Central memory CD8-positive, alpha-beta T cell (primary cell): ENCODE measurements at regions not wholly inside any gene's neighbourhood (a gene's known extent, or its start where the extent isn't known, plus 50 kb on each side); places are given as distances from the start of the nearest gene placed in this dataset.

Experiments
- ATAC-seq: fragments of 150-1000 bp; cut with Tn5 transposase; replicated peaks from 2 replicates; pipeline ENCODE4 v1.10.0; 2022; ENCODE audit warnings: mild to moderate bottlenecking, moderate FRiP score, moderate number of reproducible peaks; ENCODE audit not compliant: poor library complexity, severe bottlenecking; ENCODE audit errors: extremely low read depth
- DNase-seq, 2 donors: peaks; one replicate each; pipeline ENCODE4 v3.0.0; 2021; ENCODE audit warnings: low spot score in 2 of 2
- H3K27ac Mint-ChIP-seq: one replicate; pipeline ENCODE4 v1.8.0; 2022; ENCODE audit warnings: low read depth, mild to moderate bottlenecking, moderate library complexity, mixed read lengths
- H3K27me3 Mint-ChIP-seq: one replicate; pipeline ENCODE4 v1.8.0; 2022; ENCODE audit warnings: mixed read lengths
- H3K36me3 Mint-ChIP-seq: one replicate; pipeline ENCODE4 v1.8.0; 2022; ENCODE audit warnings: mild to moderate bottlenecking, moderate library complexity, mixed read lengths; ENCODE audit not compliant: insufficient read depth
- H3K4me1 Mint-ChIP-seq: one replicate; pipeline ENCODE4 v1.8.0; 2022; ENCODE audit warnings: mixed read lengths
- H3K4me3 Mint-ChIP-seq: one replicate; pipeline ENCODE4 v1.8.0; 2022; ENCODE audit warnings: mild to moderate bottlenecking, moderate library complexity, mixed read lengths
- H3K9me3 Mint-ChIP-seq: one replicate; pipeline ENCODE4 v1.8.0; 2022; ENCODE audit warnings: mixed read lengths

DNA sequence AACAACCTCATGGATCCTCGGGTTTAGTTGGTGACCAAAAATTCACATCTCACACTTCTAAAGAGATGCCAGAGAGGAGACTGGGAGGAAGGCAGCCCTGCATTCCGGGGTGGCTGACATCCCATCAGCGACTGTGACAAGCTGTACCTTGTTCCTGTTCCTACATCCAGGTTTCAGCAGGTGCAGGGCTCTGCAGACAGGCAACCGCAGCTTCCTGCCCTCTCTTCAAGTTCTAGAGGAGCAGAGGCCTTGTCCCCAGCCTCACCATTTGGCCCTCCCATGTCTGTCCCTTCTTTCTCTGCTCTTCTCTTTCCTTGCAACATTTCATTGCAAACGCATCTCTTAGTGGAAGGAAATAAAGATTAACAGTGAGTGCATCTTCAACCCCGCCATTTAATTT is 454.6 kb downstream of the IRX1 start:
- ATAC-seq, result no peak
- no peak overlapping the region for H3K4me3 Mint-ChIP-seq
- no peaks in the 10 kb centered on the region for H3K4me1 Mint-ChIP-seq
- H3K9me3 Mint-ChIP-seq, result peaks cover 18% of the 10 kb centered on the region
- no peaks in the 10 kb centered on the region for H3K36me3 Mint-ChIP-seq
- no peak overlapping the region for H3K27ac Mint-ChIP-seq
- DNase-seq, result no peak
- H3K27me3 Mint-ChIP-seq, result no peaks in the 10 kb centered on the region

DNA sequence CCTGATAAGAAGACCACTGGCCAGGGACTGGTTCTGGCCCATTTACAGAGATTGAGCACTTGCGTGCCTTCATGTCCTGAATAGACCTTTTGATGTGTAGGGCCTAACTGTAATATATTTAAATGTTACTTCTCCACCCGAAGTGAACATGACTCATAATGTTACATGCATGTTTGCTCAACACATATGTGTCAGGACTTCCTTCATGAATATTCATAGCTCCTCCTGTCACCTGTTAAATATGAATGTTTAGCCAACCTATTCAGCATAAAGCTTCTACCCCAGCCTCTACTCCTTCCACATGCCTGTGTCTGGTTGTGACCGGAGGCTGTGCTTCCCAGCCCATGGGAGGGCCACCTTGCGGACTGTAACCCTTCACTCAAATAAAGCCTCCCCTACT is 457.5 kb downstream of the IRX1 start:
- Mint-ChIP-seq H3K9me3 (peaks cover 17% of the 10 kb centered on the region), H3K36me3 (no peaks in the 10 kb centered on the region), H3K4me1 (no peaks in the 10 kb centered on the region), H3K27ac (no peak overlapping the region), H3K27me3 (no peaks in the 10 kb centered on the region), H3K4me3 (no peak overlapping the region)
- DNase-seq, result no peak
- ATAC-seq, result no peak

DNA sequence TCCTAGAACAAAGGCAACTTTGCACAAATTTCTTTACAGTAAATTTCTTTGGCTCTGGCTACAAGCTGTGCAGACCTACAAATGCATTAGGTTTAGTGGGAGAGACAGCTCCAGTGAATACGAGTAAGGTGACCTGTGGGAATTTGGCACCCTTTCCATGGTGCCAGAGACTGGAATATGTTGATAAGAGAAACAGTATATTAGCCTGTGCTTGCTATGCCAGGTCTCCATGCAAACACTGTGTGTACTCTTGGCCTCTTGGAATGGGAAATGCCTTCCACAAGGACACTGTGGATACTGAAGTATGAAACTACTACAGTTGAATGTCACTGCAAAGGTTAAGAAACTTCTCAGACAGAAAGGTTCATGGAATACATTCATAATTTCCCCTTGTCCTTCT is 458.5 kb downstream of the IRX1 start:
- no peak overlapping the region for H3K4me3 Mint-ChIP-seq
- no peaks in the 10 kb centered on the region for H3K27me3 Mint-ChIP-seq
- no peak for ATAC-seq
- no peak for DNase-seq
- no peaks in the 10 kb centered on the region for H3K36me3 Mint-ChIP-seq
- peaks cover 17% of the 10 kb centered on the region for H3K9me3 Mint-ChIP-seq
- no peaks in the 10 kb centered on the region for H3K4me1 Mint-ChIP-seq
- no peak overlapping the region for H3K27ac Mint-ChIP-seq

DNA sequence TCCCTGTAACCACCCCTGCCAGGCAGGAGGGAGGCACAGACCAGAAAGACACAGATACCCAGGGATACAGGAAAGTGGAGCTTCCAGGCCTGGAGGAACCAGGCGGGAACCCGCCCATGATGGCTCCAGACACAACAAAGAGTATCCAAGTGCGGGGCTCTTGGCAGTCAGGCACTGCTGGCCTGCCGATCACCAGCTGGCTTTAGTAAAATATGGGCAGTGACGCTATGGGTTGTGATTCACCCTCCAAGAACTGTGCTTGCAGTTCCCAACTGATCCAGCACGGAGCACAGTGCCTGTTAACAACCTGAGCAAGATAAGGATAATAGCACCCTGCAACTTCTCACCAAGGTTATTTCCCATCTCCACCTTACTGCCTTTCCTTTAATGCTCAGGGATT is 463.3 kb downstream of the IRX1 start:
- H3K4me1 Mint-ChIP-seq, result no peaks in the 10 kb centered on the region
- no peaks in the 10 kb centered on the region for H3K36me3 Mint-ChIP-seq
- ATAC-seq (no peak), DNase-seq (no peak)
- H3K27ac Mint-ChIP-seq, result no peak overlapping the region
- H3K27me3 Mint-ChIP-seq, result no peaks in the 10 kb centered on the region
- peaks cover 21% of the 10 kb centered on the region for H3K9me3 Mint-ChIP-seq
- H3K4me3 Mint-ChIP-seq, result no peak overlapping the region

DNA sequence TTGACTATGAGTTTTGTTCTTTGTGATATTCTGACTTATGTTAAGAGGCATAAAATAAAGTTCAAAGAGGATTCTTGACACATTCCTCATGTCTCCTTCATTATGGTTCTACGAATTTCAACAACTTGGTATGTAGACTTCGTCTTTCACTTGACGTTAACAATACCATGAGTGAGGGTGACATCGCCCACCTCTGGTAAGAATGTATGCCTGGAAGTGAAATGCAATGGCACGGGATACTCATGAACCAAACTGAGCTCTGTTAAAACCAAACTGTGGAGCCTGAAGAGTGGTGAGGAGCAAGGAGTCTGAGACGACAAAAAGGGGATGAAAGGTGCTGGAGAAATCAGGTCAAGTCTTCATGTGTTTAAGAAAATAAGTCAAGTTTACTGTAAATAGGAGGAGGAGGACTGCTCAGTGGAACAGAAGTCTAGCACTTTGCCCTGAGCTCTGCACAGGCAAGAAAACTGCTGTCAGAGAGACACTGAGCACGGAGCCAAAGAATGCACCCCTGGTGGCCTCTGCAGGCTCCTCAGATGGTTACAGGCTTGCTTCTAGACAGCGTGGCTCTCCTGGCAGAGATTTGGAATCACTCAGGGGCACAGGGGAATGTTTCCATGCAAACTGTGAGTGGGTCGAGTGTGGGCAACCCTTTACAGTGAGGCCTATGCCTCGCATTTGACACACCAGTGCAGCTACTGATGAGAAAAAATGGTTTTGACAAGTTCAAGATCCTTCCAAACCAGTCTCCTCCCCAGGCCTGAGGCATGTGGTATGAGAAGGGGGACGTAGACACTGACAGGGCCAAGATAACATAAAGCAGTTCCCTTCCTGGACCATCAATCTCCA is 470.1 kb downstream of the IRX1 start:
- Mint-ChIP-seq H3K36me3 (peaks cover 3% of the 10 kb centered on the region), H3K4me3 (no peak overlapping the region), H3K27ac (no peak overlapping the region), H3K27me3 (no peaks in the 10 kb centered on the region), H3K4me1 (no peaks in the 10 kb centered on the region), H3K9me3 (peaks cover 21% of the 10 kb centered on the region)
- DNase-seq (no peak), ATAC-seq (no peak)

DNA sequence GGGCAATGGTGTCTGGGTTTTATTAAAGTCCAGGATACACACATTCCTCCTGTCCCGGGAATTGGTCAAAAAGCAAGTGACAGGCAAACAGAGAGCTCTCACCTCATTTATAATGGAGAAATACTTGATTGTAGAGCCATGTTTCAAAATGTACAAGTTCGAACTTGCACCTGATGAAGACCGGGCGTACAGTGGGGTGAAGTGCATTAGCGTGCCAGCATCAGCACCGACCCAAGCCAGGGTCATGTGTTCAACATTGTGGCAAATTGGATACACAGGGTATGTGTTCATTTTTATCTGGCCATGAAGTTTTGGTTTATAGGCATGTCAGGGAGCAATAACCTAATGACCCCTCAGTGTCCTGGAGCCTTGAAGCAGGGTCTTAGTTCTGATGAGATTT is 472.5 kb downstream of the IRX1 start:
- peaks cover 10% of the 10 kb centered on the region for H3K9me3 Mint-ChIP-seq
- H3K27ac Mint-ChIP-seq, result no peak overlapping the region
- DNase-seq (no peak), ATAC-seq (no peak)
- H3K36me3 Mint-ChIP-seq, result peaks cover 3% of the 10 kb centered on the region
- no peaks in the 10 kb centered on the region for H3K27me3 Mint-ChIP-seq
- H3K4me1 Mint-ChIP-seq, result no peaks in the 10 kb centered on the region
- no peak overlapping the region for H3K4me3 Mint-ChIP-seq

DNA sequence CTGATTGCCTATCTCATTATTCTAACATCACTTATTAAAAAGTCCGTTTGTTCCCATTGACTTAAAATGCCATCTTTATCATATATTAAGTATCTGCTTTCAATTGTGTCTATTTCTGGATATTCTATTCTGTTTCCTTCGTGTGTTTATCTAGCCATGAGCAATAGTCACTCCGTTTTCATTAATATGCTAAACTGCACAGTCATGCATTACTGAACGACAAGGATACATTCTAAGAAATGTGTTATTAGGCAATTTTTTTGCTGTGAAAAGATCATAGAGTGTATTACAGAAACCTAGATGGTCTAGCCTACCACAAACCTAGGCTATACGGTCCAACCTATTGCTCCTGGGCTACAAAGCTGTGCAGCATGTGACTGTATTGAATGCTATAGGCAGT is 482.9 kb downstream of the IRX1 start:
- no peak overlapping the region for H3K4me3 Mint-ChIP-seq

DNA sequence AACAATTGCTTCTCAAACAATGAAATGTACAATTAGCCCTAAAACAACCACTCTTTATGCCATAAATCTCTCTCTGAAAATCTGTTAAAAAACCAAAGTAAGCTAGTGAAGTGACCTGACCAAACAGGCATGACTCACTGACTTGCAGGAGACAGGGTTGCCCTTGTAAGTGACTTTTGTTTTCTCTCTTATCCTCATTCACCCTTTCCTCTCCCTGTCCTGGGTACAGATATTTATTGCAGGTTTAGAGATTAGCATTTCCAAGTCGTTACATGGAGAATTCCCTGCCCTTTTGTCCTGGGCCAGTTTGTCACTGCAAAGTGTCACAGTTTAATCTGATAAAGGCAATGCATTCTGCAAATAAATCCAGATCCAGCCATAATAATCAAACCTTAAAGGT is 484.2 kb downstream of the IRX1 start:
- Mint-ChIP-seq H3K36me3 (no peaks in the 10 kb centered on the region), H3K4me3 (no peak overlapping the region)
- ATAC-seq, result no peak

More for the DNA sequence above, 482.9 kb downstream of the IRX1 start:
- H3K9me3 Mint-ChIP-seq, result peaks cover 23% of the 10 kb centered on the region
- DNase-seq (no peak), ATAC-seq (no peak)
- H3K27ac Mint-ChIP-seq, result no peak overlapping the region
- no peaks in the 10 kb centered on the region for H3K27me3 Mint-ChIP-seq
- no peaks in the 10 kb centered on the region for H3K36me3 Mint-ChIP-seq
- H3K4me1 Mint-ChIP-seq, result no peaks in the 10 kb centered on the region

DNA sequence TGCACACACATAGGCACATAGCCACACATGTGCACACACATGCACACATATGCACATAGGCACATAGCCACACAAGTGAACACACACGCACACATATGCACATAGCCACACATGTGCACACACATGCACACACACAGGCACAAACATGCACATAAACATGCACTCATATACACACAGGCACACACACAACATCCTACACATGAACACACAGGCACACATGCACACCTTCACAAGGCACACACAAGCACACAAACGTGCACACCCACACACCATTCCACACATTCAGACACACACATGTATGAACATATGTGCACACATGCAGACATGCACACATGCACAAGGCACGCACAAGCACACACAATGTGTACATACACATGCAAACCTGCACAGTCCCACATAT is 484.7 kb downstream of the IRX1 start:
- Mint-ChIP-seq H3K27ac (no peak overlapping the region), H3K4me3 (no peak overlapping the region), H3K27me3 (no peaks in the 10 kb centered on the region), H3K9me3 (peaks cover 19% of the 10 kb centered on the region), H3K4me1 (no peaks in the 10 kb centered on the region), H3K36me3 (no peaks in the 10 kb centered on the region)
- DNase-seq (no peak), ATAC-seq (no peak)

More for the DNA sequence above, 484.2 kb downstream of the IRX1 start:
- Mint-ChIP-seq H3K27ac (no peak overlapping the region), H3K27me3 (no peaks in the 10 kb centered on the region), H3K9me3 (peaks cover 23% of the 10 kb centered on the region), H3K4me1 (no peaks in the 10 kb centered on the region)
- DNase-seq, result no peak

DNA sequence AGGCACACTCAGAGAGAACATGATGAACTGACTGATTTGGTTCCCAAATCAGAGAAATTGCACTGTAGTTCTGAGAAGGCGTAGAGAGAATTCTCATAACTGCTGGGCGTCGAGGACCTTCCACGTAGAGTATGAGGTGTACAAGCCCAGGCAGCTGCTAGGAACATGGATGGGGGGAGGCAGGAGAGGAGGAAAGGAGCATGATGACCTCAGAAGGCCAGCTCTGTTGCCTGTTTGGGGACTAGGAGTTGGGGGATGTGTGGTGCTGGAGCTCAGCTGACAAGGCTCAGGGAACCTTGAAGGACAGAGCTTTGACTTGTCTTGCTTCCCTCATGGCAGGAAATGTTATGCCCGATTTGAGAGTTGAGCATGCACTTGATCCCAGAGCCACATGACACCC is 485.4 kb downstream of the IRX1 start:
- H3K9me3 Mint-ChIP-seq, result peaks cover 16% of the 10 kb centered on the region

DNA sequence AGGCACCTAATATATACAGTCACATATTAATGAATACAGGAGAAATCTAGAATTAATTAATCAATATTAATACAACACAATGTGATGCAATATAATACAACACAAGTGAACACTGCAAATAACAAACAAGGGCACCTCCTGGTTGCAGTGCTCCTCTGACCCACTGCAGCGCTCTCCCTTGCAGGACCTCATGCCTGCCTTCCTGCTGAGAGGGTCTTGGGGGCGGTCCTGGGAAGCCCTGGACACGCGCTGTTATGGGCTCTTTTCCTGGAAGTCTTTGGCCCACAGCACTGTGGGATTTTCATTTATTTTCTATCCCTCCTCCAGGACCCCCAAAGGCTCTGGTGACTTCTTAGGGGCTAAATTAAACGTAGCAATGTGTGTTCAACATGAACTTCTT is 485.8 kb downstream of the IRX1 start:
- H3K4me3 Mint-ChIP-seq, result no peak overlapping the region
- H3K27ac Mint-ChIP-seq, result no peak overlapping the region
- no peaks in the 10 kb centered on the region for H3K27me3 Mint-ChIP-seq
- DNase-seq, result no peak
- H3K4me1 Mint-ChIP-seq, result no peaks in the 10 kb centered on the region
- no peak for ATAC-seq
- no peaks in the 10 kb centered on the region for H3K36me3 Mint-ChIP-seq
- peaks cover 21% of the 10 kb centered on the region for H3K9me3 Mint-ChIP-seq

More for the DNA sequence above, 485.4 kb downstream of the IRX1 start:
- ATAC-seq, result no peak
- no peaks in the 10 kb centered on the region for H3K27me3 Mint-ChIP-seq
- DNase-seq, result no peak
- no peak overlapping the region for H3K4me3 Mint-ChIP-seq
- no peaks in the 10 kb centered on the region for H3K36me3 Mint-ChIP-seq
- H3K27ac Mint-ChIP-seq, result no peak overlapping the region
- H3K4me1 Mint-ChIP-seq, result no peaks in the 10 kb centered on the region

DNA sequence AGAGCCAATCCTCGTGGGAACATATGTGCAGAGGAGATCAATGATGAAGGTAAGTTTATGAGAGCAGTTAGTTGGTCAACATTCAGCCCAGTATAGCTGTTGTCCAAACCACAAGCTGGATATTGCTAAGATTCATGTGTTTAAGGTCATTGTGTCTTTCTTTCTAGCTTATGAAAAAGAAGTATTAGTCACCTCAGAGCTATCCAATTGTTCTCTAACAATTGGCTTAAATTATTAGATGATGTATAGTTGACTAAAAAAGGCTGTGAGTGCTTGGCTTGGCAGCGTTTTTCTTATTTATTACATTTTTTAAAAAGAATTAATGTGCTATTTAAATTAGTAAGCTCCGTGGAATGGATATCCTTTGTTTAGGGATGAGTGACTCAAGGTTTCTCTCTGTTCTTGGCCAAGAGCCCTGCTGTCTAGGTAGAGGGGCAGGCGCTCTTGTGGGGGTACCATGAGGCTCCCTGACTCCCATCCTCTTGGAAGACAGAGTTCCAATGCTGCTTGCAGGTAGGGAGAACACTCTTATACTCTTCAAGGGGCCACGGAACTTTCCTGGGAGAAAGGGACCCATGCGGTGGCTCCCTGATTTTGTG is 487.4 kb downstream of the IRX1 start:
- Mint-ChIP-seq H3K4me3 (no peak overlapping the region), H3K27ac (no peak overlapping the region), H3K4me1 (no peaks in the 10 kb centered on the region), H3K36me3 (no peaks in the 10 kb centered on the region), H3K27me3 (no peaks in the 10 kb centered on the region), H3K9me3 (peaks cover 21% of the 10 kb centered on the region)
- DNase-seq (no peak), ATAC-seq (no peak)

DNA sequence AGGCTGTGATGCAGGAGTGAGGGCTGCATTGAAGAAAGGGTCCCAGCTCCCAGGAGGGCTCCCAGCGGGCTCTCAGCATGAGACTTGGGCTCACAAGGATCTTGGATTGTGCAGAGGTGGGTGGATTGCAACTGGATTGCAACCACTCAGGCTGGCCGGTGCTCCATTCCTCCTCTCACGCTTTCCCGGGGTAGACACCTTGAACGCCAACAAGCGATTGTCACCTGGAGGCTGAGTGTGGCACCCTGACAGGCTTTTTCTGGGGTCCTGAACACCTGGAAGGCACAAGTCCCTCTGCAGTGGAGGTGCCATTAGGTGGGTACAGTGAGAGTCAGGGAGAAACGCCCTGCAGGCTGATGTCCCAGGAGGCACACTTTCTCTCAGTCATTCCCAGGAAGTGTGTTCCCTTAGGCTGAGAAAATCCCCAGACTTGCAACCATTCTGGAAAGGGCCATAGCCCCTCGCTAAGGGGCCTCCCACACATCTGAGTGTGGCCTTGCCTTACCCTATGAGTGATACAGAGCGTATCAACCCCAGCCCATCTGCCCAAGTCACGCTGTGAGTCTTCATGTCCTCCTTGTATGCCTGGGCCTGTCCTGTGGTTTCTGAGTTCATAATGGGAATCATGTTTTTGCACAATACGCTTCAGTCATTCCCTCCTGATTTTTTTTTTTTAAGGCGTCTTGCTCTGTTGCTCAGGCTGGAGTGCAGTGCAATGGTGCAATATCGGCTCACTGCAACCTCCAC is 488.1 kb downstream of the IRX1 start:
- Mint-ChIP-seq H3K27ac (no peak overlapping the region), H3K4me1 (no peaks in the 10 kb centered on the region), H3K36me3 (no peaks in the 10 kb centered on the region), H3K27me3 (no peaks in the 10 kb centered on the region), H3K9me3 (peaks cover 21% of the 10 kb centered on the region), H3K4me3 (no peak overlapping the region)
- no peak for ATAC-seq
- no peak for DNase-seq
